ENCODE measurements at regions not wholly inside any gene's neighbourhood (a gene's known extent, or its start where the extent isn't known, plus 50 kb on each side); places are given as distances from the start of the nearest gene placed in this dataset.

GRCh38 chr13:85278851-85279250, 520.4 kb downstream of the SLITRK6 start:
- no peak for DNase-seq

DNA sequence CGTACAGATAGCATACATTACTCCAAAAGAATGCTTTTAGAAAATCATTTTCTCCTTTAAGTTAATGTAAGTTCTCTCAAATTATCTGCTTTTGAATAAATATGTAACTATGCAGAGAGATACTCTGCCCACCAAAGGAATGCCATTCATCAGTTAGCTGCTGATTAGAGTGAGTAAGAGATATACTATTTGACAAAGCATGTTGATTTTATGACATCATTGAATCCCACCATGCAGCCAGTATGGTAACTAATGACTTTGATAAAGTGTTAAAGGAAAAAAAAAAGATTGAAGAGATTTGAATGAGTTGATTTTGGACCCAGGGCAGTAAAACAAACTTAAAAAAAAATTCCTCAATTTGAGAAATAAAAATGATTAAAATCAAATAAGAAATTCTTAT, 521.5 kb downstream of the SLITRK6 start:
- no peak for DNase-seq

- DNase-seq, result no peak
Observed at GRCh38 chr13:85266771-85267170, 532.4 kb downstream of the SLITRK6 start.

DNA sequence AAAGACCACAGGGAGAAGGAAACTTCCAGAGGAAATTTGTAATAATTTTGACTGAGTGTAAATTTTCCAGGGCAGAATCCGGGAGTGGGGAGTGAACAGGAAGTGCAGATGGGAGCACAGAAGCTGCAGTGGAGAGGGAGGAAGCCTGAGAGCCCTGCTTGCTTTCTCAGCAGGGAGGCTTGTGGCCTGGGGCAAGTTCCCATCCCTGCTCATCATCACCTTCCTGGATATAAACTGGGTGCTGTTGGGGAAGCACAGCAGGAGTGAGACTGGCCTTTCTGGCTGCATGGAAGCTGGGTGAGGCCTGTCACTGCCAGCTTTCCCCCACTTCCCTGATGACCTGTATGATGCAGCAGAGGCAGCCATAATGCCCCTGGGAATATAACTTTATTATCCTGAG, 532.9 kb downstream of the SLITRK6 start:
- DNase-seq, result no peak

DNA sequence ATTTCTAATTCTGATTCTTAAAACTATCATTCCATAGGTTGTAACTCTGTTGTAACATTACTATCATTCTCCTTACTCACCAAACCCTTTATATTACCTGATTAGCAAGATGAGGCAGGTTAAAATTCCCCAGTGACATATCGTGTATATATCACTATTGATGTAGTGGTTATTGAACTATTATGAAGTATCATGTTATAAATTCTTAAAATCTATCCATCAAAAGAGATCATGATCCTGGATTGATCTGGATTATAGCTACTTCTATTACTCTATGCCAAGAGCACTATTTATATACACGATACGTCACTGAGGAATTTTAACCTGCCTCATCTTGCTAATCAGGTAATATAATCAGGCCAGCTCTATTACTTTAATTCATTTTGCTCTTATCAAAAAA, 533.9 kb downstream of the SLITRK6 start:
- no peak for DNase-seq

GRCh38 chr13:85262499-85262898, 536.7 kb downstream of the SLITRK6 start:
- no peak for DNase-seq

GRCh38 chr13:85261757-85262346, 537.4 kb downstream of the SLITRK6 start:
- DNase-seq, result no peak

DNA sequence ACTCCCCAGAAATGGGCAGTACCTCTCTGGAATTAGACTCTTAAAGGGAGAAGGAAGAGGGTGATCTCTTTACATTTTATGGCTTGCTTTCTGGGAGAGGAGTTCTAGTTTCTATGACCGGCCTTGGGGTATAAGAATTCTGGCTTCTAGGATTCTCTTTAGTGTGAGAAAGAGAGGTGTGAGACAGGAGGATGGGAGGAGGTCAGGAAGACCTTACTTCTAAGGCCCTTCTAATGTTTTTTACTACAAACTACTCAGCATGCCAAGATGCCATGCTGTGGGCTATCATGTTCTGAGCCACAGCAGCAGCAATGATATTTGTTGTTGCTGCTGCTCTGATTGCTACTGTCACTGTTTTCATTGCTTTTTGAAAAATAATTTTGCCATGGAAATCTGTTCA, 538.3 kb downstream of the SLITRK6 start:
- no peak for DNase-seq

DNA sequence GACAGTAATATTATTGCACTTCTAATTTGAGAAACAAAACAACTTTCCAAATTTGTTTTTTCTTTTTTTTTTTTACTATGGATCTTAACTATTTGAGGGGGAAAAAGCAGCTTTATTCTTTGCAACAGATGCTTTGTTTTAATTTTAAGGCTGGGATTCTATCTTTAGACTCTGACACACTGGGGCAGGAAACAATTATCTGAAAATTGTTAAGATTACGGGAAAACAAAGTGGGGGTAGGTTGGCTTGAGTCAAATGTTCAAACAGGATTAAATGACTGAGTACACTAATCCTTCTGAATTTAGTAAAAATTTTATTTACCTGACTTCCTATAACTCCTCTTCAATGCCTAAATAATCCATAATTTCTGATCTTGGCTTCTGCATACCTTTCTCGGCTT, 543.2 kb downstream of the SLITRK6 start:
- DNase-seq, result no peak

- DNase-seq, result no peak
Observed at GRCh38 chr13:85254641-85255040, 544.6 kb downstream of the SLITRK6 start.

DNA sequence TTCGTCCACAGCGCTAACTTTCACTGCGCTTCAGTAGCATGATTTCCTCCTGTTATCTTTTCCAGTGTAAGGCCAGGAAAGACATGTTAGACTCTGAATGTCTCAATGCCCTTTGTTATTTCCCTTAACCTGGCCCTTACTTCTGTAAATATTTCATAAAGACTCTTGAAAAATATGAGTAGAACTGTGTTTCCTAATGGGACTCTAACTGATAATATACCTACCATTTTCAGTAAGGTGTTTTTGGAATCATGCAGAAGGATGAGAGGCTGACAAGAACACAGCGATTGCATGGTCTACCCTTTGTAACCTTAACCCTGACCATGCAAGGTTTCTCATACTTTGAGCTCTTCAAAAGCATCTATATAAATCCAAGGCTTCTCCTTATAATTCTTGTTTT, 550.1 kb downstream of the SLITRK6 start:
- no peak for DNase-seq

DNA sequence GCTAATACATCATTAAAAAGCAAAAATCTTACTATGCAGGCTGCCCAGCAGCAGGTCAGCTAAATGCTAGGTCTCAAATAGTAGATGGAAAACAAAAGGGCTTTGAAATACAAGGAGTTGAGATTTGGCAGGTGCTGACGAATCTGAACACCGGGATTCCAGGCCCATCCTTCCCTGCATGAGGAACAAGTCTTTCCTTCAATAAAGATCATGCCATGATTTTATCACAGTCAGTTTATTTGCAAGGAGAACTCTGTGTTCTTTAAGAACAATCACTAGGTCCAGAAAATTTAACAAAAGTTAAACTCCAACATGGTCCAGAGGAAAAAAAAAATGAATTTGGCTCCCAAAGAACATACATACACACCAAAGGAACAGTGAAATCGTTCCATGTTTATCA, 551.4 kb downstream of the SLITRK6 start:
- DNase-seq, result no peak

GRCh38 chr13:85243831-85244230, 555.4 kb downstream of the SLITRK6 start:
- no peak for DNase-seq

DNA sequence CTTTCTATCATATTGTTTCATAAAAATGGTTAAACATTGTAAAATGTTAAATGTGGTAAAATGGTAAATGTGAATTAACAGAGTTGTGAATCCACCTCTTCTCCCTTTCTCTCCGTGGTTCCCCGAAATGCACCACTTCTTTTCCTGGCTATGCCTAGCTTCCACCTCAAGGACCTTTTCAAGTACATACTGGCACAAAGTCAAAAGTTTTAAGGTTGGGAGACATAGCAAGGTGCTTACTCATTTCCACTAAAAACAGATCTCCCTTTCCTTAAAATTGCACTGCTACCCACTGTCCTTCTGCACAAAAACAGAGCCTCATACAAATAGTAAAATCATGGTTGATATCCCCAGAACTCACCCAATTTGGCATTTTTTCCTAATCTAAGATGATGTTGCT, 558.2 kb downstream of the SLITRK6 start:
- DNase-seq, result no peak

DNA sequence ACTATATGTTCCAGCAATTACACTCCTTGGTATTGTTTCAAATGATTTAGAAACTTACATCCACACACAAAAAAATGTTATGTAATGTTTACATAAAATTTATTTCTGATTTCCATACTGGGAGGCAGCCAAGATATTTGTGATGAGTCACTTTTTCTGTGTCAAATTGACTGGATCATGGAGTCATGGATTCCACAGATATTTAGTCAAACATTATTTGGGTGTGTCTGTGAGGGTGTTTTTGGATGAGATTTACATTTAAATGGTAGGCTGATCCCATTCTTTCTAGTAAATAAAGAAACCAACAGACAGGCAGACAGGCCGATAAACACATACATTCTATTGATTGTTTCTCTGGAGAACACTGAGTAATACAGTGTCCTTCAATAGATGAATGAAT, 562.8 kb downstream of the SLITRK6 start:
- no peak for DNase-seq

DNA sequence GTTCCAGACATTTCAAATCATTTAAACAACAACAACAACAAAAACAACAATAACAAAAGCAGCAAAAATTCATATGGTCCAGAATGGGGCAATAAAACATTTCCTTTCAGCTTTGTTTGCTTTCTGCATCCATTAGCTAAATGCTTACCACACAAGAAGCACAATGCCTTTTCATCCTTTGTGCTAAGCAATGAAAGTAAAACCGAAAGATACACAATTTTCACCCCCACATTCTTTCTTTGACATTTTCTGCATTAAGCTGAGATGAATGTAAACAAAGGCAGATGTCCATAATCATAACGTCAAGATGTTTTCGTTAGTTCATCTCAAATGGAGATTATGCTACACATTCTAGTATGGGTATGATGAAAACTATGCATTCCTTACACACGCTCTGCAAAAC, 568.5 kb downstream of the SLITRK6 start:
- no peak for DNase-seq

GRCh38 chr13:85228692-85229091, 570.5 kb downstream of the SLITRK6 start:
- DNase-seq, result no peak

DNA sequence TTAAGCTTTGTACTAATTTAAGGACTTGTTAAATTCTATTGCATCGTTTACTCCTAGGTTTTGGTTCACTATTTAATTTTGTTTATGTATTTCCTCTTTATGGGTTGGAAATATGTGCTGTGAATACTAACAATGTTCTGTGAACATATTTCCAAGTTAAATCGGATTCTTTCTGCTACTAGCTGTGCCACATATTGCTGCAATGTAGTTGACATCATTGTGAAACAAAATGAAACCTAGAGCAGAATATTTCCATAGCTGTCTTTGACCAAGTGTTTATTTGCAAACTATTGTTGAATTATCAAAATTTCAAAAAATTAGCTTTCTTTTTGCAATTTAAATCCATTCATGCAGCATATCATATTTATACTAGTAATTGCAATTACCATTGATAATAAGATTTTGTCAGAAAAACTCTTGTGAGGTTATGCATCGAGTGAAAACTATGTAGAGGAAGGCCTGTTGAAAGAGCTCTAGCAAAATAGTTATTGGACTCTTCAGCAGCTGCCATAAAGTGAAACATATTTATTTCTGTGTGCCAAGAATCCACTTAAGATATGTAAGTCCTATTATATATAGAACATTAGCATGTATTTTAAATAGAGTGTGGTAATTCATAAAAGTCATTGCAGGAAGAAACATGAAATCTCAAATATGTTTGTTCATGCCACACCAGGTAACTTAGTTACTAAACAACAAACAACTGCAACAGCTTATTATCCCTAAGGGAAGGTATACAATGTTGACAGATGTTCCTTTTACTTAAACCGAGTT, 575.1 kb downstream of the SLITRK6 start:
- no peak for DNase-seq

- DNase-seq, result no peak
Observed at GRCh38 chr13:85216576-85216975, 582.6 kb downstream of the SLITRK6 start.

GRCh38 chr13:85212692-85213091, 586.5 kb downstream of the SLITRK6 start:
- DNase-seq, result no peak

- no peak for DNase-seq
Observed at GRCh38 chr13:85204668-85205344, 594.4 kb downstream of the SLITRK6 start.

GRCh38 chr13:85197431-85197830, 601.8 kb downstream of the SLITRK6 start:
- no peak for DNase-seq

GRCh38 chr13:85194482-85194881, 604.7 kb downstream of the SLITRK6 start:
- no peak for DNase-seq

DNA sequence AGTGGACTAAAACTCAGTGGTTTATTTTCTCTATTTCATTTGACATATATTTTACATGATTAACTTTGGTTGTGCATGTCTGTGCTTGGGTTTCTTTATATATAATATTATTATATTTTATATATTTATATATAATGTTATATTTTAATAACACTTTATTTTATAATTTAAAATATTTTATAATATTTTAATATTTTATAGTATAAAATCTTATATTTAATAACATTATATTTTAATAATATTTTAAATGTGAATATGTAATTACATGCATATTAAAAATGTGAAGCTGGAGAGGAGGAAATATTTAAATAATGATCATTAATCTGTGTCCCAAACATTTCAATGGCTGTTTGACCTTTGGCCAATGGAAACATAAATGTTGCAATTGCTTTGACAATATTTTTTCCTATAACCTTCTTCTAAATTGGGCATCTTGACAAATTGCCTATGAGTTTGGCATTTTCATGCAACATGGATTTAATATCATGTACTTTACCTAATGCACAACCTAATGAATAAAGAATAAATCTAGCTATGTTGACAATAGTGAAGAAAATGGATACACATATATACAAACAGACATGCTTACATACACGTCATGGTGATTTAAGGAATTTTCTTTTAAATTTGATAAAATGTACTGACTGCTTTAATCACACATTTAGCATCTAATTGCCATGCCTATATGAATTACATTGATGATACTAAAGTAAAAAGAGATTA, 607.1 kb downstream of the SLITRK6 start:
- DNase-seq, result no peak
